ENCODE measurements at regions not wholly inside any gene's neighbourhood (a gene's known extent, or its start where the extent isn't known, plus 50 kb on each side); places are given as distances from the start of the nearest gene placed in this dataset.

DNA sequence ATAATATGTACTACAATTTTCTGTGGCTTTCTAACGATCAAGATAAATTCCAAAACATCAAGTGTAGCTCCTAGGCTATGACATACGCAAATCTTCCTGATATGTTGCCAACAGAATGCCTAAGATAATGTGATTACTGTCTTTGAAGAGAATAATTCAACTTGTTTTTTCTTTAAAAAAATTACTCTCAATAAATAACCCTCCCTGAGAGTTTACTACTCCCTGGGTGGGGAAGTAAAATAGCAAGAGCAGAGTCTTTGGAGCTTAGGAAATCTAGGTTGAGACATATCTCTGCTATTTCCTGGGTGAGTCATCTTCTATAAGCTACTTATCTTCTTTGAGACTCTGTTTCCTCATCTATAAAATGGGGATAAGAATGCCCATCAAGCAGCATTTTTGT, 201.2 kb downstream of the ACTL7B start:
- no peak for TF ChIP-seq CTCF (CRISPR knock-in tag; IDR thresholded peaks at IDR 0.05)
- TF ChIP-seq FOXM1 (CRISPR knock-in tag; IDR thresholded peaks at IDR 0.05), result no peak
- no peak for TF ChIP-seq SIN3A (IDR thresholded peaks at IDR 0.05; ENCODE audit: borderline replicate concordance, low read depth, low read length)
- TF ChIP-seq, protein P1, sequence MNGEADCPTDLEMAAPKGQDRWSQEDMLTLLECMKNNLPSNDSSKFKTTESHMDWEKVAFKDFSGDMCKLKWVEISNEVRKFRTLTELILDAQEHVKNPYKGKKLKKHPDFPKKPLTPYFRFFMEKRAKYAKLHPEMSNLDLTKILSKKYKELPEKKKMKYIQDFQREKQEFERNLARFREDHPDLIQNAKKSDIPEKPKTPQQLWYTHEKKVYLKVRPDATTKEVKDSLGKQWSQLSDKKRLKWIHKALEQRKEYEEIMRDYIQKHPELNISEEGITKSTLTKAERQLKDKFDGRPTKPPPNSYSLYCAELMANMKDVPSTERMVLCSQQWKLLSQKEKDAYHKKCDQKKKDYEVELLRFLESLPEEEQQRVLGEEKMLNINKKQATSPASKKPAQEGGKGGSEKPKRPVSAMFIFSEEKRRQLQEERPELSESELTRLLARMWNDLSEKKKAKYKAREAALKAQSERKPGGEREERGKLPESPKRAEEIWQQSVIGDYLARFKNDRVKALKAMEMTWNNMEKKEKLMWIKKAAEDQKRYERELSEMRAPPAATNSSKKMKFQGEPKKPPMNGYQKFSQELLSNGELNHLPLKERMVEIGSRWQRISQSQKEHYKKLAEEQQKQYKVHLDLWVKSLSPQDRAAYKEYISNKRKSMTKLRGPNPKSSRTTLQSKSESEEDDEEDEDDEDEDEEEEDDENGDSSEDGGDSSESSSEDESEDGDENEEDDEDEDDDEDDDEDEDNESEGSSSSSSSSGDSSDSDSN (CRISPR knock-in tag; IDR thresholded peaks at IDR 0.05), result no peak
- TF ChIP-seq, protein P2, sequence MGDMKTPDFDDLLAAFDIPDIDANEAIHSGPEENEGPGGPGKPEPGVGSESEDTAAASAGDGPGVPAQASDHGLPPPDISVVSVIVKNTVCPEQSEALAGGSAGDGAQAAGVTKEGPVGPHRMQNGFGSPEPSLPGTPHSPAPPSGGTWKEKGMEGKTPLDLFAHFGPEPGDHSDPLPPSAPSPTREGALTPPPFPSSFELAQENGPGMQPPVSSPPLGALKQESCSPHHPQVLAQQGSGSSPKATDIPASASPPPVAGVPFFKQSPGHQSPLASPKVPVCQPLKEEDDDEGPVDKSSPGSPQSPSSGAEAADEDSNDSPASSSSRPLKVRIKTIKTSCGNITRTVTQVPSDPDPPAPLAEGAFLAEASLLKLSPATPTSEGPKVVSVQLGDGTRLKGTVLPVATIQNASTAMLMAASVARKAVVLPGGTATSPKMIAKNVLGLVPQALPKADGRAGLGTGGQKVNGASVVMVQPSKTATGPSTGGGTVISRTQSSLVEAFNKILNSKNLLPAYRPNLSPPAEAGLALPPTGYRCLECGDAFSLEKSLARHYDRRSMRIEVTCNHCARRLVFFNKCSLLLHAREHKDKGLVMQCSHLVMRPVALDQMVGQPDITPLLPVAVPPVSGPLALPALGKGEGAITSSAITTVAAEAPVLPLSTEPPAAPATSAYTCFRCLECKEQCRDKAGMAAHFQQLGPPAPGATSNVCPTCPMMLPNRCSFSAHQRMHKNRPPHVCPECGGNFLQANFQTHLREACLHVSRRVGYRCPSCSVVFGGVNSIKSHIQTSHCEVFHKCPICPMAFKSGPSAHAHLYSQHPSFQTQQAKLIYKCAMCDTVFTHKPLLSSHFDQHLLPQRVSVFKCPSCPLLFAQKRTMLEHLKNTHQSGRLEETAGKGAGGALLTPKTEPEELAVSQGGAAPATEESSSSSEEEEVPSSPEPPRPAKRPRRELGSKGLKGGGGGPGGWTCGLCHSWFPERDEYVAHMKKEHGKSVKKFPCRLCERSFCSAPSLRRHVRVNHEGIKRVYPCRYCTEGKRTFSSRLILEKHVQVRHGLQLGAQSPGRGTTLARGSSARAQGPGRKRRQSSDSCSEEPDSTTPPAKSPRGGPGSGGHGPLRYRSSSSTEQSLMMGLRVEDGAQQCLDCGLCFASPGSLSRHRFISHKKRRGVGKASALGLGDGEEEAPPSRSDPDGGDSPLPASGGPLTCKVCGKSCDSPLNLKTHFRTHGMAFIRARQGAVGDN (CRISPR knock-in tag; IDR thresholded peaks at IDR 0.05), result no peak
- no peak for TF ChIP-seq SRF (IDR thresholded peaks at IDR 0.05; ENCODE audit: low read depth, low read length)
- TF ChIP-seq USF2 (IDR thresholded peaks at IDR 0.05; ENCODE audit: low read depth, low read length), result no peak
- TF ChIP-seq USF2 (CRISPR knock-in tag; IDR thresholded peaks at IDR 0.05; ENCODE audit: borderline replicate concordance), result no peak
- TF ChIP-seq ZNF101 (CRISPR knock-in tag; IDR thresholded peaks at IDR 0.05; ENCODE audit: borderline replicate concordance, low read depth), result no peak
- TF ChIP-seq TFDP1 (CRISPR knock-in tag; IDR thresholded peaks at IDR 0.05; ENCODE audit: borderline replicate concordance), result no peak
- TF ChIP-seq YEATS4 (CRISPR knock-in tag; IDR thresholded peaks at IDR 0.05; ENCODE audit: borderline replicate concordance), result no peak

Data from HepG2 (cell line).